ENCODE measurements at regions not wholly inside any gene's neighbourhood (a gene's known extent, or its start where the extent isn't known, plus 50 kb on each side); places are given as distances from the start of the nearest gene placed in this dataset.
A peak's percentile ranks its signal among the peaks of the same experiment; 100 is the strongest.

DNA sequence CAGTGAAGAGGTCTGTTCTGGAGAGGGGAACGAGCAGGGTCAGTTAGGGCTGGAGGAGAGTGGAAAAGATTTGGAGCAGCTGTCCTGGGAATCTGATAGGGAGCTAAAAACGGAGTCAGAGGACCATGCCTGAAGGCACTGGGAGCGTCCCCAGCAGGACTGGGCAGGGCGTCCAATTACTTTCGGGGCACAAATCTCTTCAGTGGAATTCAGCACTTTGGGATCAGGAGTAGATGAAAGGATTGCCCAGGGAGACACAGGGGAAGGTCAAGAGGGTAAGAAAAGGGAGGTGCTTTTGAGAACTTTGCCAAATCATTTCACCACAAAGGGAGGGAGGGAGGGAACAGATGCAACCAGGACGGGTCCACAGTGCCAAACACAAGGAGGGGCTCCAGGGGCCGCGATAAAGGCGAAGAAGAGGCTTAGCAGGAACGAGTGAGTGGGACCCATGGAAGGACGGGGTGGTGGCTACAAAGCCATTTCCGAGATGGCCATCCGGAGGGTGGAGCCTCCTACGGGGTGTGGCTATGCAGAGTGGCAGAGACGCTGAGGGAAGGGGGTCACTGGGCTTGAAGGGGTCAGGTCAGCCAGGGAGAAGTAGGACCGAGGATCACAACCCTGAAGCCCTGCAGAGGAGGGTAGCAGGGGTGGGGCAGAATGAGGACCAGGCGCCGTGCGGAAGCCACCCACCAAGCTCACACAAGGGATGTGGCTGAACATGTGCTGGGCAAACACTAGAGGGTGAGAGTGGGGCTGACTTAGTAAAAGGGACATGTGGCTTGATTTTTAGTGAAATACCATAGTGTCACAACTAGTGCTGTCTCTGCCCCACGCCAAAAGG lies 180.0 kb upstream of the RREB1 start:
- no peaks in the 10 kb centered on the region for H3K36me3 Mint-ChIP-seq (ENCODE audit: low read depth)
- no peak for TF ChIP-seq POLR2AphosphoS5 (IDR thresholded peaks at IDR 0.05; ENCODE audit: low read depth)
- TF ChIP-seq, protein P1, sequence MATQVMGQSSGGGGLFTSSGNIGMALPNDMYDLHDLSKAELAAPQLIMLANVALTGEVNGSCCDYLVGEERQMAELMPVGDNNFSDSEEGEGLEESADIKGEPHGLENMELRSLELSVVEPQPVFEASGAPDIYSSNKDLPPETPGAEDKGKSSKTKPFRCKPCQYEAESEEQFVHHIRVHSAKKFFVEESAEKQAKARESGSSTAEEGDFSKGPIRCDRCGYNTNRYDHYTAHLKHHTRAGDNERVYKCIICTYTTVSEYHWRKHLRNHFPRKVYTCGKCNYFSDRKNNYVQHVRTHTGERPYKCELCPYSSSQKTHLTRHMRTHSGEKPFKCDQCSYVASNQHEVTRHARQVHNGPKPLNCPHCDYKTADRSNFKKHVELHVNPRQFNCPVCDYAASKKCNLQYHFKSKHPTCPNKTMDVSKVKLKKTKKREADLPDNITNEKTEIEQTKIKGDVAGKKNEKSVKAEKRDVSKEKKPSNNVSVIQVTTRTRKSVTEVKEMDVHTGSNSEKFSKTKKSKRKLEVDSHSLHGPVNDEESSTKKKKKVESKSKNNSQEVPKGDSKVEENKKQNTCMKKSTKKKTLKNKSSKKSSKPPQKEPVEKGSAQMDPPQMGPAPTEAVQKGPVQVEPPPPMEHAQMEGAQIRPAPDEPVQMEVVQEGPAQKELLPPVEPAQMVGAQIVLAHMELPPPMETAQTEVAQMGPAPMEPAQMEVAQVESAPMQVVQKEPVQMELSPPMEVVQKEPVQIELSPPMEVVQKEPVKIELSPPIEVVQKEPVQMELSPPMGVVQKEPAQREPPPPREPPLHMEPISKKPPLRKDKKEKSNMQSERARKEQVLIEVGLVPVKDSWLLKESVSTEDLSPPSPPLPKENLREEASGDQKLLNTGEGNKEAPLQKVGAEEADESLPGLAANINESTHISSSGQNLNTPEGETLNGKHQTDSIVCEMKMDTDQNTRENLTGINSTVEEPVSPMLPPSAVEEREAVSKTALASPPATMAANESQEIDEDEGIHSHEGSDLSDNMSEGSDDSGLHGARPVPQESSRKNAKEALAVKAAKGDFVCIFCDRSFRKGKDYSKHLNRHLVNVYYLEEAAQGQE (IDR thresholded peaks at IDR 0.05; ENCODE audit: unreplicated experiment), result no peak
- no peak for TF ChIP-seq CREB1 (CRISPR knock-in tag; IDR thresholded peaks at IDR 0.05; ENCODE audit: low read depth)
- no peak for TF ChIP-seq NANOG (IDR thresholded peaks at IDR 0.05; ENCODE audit: borderline replicate concordance)
- TF ChIP-seq CTCF (conservative IDR thresholded peaks at IDR 0.05; ENCODE audit: low read depth in 2 of 2), result 0 out of 4 replicates have a peak, but pooled peaks of 1 of the 2 experiments have one; percentile 19
- no peak for TF ChIP-seq STAT1 (IDR thresholded peaks at IDR 0.05; ENCODE audit: unreplicated experiment)
- TF ChIP-seq ZNF462 (CRISPR knock-in tag; IDR thresholded peaks at IDR 0.05), result no peak
- TF ChIP-seq EZH2 (IDR thresholded peaks at IDR 0.05; ENCODE audit: low read depth, unreplicated experiment), result no peak
- no peak for TF ChIP-seq EZH2phosphoT487 (IDR thresholded peaks at IDR 0.05; ENCODE audit: unreplicated experiment)
- Histone ChIP-seq H3F3A (replicated peaks; ENCODE audit: low read depth) (no peaks in the 10 kb centered on the region), H3K36me3 (ENCODE audit: insufficient read depth) (no peaks in the 10 kb centered on the region), H4K20me1 (replicated peaks; ENCODE audit: insufficient read depth) (no peaks in the 10 kb centered on the region), H3K4me3 (no peak overlapping the region), H3K27me3 (ENCODE audit: insufficient read depth) (no peaks in the 10 kb centered on the region), H3K27ac (ENCODE audit: low read depth) (no peak overlapping the region), H3K79me2 (replicated peaks; ENCODE audit: insufficient read depth) (no peaks in the 10 kb centered on the region), H3K9me2 (ENCODE audit: insufficient read depth) (no peaks in the 10 kb centered on the region), H2AFZ (peak overlapping the region; percentile 74), H3K4me2 (no peak overlapping the region), H3K4me1 (ENCODE audit: insufficient read depth) (no peaks in the 10 kb centered on the region)
- H3K4me3 Mint-ChIP-seq, result no peak overlapping the region
- peaks cover 13% of the 10 kb centered on the region; the same call in 2 of the 3 replicates for H3K4me1 Mint-ChIP-seq
- no peaks in the 10 kb centered on the region; the same call in 2 of the 3 replicates for H3K9me3 Mint-ChIP-seq
- ATAC-seq (peak; percentile 82), DNase-seq (ENCODE audit: low spot score) (peak; percentile 19)
- H3K27me3 Mint-ChIP-seq (ENCODE audit: insufficient read depth, low read depth, poor library complexity), result peaks cover 7% of the 10 kb centered on the region
- no peak overlapping the region for H3K27ac Mint-ChIP-seq
